ENCODE measurements at regions not wholly inside any gene's neighbourhood (a gene's known extent, or its start where the extent isn't known, plus 50 kb on each side); places are given as distances from the start of the nearest gene placed in this dataset.

DNA sequence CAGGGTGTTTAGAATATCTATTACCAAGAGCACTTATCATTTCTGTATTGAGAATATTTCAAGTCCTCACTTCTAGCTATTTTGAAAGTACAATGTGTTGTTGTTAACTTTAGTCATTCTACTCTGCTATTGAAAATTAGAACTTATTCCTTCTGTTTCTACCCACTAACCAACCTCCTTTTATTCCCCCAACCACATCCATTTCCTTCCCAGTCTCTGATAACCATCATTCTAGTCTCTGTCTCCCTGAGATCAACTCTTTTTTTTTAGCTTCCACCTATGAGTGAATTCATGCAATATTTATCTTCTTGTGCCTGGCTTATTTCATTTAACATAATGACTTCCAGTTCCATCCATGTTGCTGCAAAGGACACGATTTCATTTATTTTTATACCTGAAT, 290.6 kb upstream of the OR4E1 start:
- H3K27ac ChIP-seq = no peak overlapping the region
- WGBS, 5 donors = 55 to 70% (median 67%) methylated on average over 1 of the region's 1 CpG
- peaks cover 0 to 4% (median 0%) of the 10 kb centered on the region in 7 donors for H3K27me3 ChIP-seq (replicated peaks in 1 of 7)
- no peaks in the 10 kb centered on the region for H3K4me1 ChIP-seq
- intact Hi-C loops (cut with DNase I; ENCODE audit: low total_unique reads) = no loop called here
- no peaks in the 10 kb centered on the region for H3K36me3 ChIP-seq
- DNase-seq = no peak
- TF ChIP-seq, protein P1, sequence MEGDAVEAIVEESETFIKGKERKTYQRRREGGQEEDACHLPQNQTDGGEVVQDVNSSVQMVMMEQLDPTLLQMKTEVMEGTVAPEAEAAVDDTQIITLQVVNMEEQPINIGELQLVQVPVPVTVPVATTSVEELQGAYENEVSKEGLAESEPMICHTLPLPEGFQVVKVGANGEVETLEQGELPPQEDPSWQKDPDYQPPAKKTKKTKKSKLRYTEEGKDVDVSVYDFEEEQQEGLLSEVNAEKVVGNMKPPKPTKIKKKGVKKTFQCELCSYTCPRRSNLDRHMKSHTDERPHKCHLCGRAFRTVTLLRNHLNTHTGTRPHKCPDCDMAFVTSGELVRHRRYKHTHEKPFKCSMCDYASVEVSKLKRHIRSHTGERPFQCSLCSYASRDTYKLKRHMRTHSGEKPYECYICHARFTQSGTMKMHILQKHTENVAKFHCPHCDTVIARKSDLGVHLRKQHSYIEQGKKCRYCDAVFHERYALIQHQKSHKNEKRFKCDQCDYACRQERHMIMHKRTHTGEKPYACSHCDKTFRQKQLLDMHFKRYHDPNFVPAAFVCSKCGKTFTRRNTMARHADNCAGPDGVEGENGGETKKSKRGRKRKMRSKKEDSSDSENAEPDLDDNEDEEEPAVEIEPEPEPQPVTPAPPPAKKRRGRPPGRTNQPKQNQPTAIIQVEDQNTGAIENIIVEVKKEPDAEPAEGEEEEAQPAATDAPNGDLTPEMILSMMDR (IDR thresholded peaks at IDR 0.05 in 8 of 11, conservative IDR thresholded peaks at IDR 0.05 in 3 of 11) = no peak
- TF ChIP-seq POLR2AphosphoS5 (IDR thresholded peaks at IDR 0.05) = no peak
- no peak for TF ChIP-seq POLR2A (IDR thresholded peaks at IDR 0.05)
- H3K9me3 ChIP-seq = no peaks in the 10 kb centered on the region
- no peak overlapping the region for H3K4me3 ChIP-seq

DNA sequence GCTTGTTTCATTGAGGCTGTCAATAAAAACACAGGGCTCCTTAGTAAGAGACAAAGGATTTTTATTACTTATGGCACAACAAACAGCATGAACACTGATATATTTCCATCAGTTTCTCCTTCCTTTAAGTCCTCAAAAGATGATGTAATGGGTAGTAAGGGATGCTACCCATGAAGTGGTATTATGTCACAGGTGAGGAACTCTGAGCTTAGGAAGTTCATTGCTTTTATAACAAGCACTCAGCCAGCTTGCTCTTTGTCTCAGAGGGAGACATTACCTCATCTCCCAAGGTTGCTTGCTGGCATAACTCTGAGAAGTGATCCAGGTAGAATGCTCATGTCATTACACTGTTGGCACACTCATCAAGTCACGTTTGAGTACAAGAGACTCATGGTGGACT, 287.0 kb upstream of the OR4E1 start:
- H3K27ac ChIP-seq = no peak overlapping the region
- WGBS, 5 donors = 64 to 85% (median 75%) methylated on average over 1 of the region's 1 CpG
- no peak overlapping the region for H3K4me3 ChIP-seq
- TF ChIP-seq, protein P1 (IDR thresholded peaks at IDR 0.05 in 8 of 11, conservative IDR thresholded peaks at IDR 0.05 in 3 of 11) = no peak
- TF ChIP-seq POLR2AphosphoS5 (IDR thresholded peaks at IDR 0.05) (no peak), POLR2A (IDR thresholded peaks at IDR 0.05) (no peak)
- no peaks in the 10 kb centered on the region for H3K36me3 ChIP-seq
- no peaks in the 10 kb centered on the region for H3K4me1 ChIP-seq
- H3K27me3 ChIP-seq (replicated peaks in 1 of 7) = no peaks in the 10 kb centered on the region
- intact Hi-C loops (cut with DNase I; ENCODE audit: low total_unique reads) = no loop called here
- H3K9me3 ChIP-seq = peaks cover 0 to 14% (median 2%) of the 10 kb centered on the region in 8 donors
- DNase-seq = no peak

DNA sequence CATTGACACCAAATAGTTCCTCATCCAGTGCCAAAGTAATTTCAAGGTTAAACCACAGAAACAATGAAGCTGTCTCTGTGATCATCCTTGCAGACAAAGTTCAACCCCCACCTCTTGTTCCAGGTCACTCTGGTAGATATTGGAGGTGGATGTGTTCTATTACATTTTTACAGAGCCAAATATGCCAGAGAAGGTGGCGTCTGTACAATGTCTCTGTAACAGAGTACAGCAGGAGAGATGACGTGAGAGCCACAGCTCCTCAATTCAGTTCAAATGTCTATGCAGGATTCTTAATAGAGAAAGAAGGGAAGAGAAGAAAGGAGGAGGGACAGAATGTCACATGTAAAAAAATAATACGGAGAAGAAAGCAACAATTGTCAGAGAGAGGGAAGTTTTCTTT, 268.3 kb upstream of the OR4E1 start:
- 71 to 88% (median 84%) methylated on average over 3 of the region's 3 CpGs for WGBS, 5 donors
- intact Hi-C loops (cut with DNase I; ENCODE audit: low total_unique reads) = no loop called here
- TF ChIP-seq POLR2AphosphoS5 (IDR thresholded peaks at IDR 0.05) (no peak), POLR2A (IDR thresholded peaks at IDR 0.05) (no peak)
- TF ChIP-seq, protein P1 (IDR thresholded peaks at IDR 0.05 in 8 of 11, conservative IDR thresholded peaks at IDR 0.05 in 3 of 11) = no peak
- no peak for DNase-seq
- Histone ChIP-seq H3K4me1 (no peaks in the 10 kb centered on the region), H3K27ac (no peak overlapping the region), H3K36me3 (no peaks in the 10 kb centered on the region), H3K4me3 (no peak overlapping the region), H3K27me3 (replicated peaks in 1 of 7) (no peaks in the 10 kb centered on the region), H3K9me3 (no peaks in the 10 kb centered on the region)

DNA sequence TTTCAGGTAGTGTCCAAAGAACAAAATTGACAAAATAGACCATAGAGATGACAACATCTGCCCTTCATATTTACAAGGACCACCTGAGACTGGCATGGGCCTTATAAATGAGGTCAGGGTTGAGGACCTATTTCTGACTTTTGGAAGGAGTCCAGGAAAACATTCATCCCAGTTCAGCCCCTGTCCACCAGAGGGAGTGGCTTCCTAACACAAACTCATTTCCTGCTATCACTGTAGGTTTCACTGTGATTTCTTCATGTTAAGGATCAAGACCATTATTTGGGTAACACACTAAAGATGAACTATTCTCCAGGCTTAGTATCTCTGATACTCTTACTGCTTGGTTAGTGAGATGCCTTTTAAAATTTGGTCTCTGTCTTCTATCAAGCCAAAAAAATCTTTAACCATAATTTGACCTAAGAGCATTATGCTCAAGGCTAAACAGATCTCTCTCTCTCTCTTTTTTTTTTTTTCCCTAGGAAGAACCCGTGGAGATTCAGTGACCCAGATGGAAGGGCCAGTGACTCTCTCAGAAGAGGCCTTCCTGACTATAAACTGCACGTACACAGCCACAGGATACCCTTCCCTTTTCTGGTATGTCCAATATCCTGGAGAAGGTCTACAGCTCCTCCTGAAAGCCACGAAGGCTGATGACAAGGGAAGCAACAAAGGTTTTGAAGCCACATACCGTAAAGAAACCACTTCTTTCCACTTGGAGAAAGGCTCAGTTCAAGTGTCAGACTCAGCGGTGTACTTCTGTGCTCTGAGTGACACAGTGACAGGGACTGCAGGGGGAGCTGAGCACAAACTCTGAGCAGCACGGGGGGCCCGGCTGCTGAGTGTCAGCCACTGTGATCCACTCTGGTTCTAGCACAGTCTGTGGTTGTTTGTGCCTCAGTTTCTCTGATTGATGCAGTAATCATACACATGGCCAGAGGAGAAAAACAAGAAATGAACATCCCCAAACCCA, 267.6 kb upstream of the OR4E1 start:
- no peaks in the 10 kb centered on the region for H3K36me3 ChIP-seq
- no peaks in the 10 kb centered on the region for H3K9me3 ChIP-seq
- no peaks in the 10 kb centered on the region for H3K27me3 ChIP-seq (replicated peaks in 1 of 7)
- H3K4me1 ChIP-seq = no peaks in the 10 kb centered on the region
- no peak overlapping the region for H3K4me3 ChIP-seq
- H3K27ac ChIP-seq = peak overlapping the region in 1 of 8 donors; percentile 16
- TF ChIP-seq, protein P1 (IDR thresholded peaks at IDR 0.05 in 8 of 11, conservative IDR thresholded peaks at IDR 0.05 in 3 of 11) = peak in 6 of 11 experiments; percentile 20 to 50 (median 37)
- no peak for TF ChIP-seq POLR2A (IDR thresholded peaks at IDR 0.05)
- DNase-seq = no peak
- intact Hi-C loops (cut with DNase I; ENCODE audit: low total_unique reads) = no loop called here
- WGBS, 5 donors = 45 to 54% (median 47%) methylated on average over 7 of the region's 7 CpGs
